NCI-H1930 (cell line): ENCODE measurements at regions not wholly inside any gene's neighbourhood (a gene's known extent, or its start where the extent isn't known, plus 50 kb on each side); places are given as distances from the start of the nearest gene placed in this dataset.

Source experiments
- DNase-seq, 2 experiments: peaks; one replicate each; lab custom pipeline; 2025; lab: John Stamatoyannopoulos, UW

DNA sequence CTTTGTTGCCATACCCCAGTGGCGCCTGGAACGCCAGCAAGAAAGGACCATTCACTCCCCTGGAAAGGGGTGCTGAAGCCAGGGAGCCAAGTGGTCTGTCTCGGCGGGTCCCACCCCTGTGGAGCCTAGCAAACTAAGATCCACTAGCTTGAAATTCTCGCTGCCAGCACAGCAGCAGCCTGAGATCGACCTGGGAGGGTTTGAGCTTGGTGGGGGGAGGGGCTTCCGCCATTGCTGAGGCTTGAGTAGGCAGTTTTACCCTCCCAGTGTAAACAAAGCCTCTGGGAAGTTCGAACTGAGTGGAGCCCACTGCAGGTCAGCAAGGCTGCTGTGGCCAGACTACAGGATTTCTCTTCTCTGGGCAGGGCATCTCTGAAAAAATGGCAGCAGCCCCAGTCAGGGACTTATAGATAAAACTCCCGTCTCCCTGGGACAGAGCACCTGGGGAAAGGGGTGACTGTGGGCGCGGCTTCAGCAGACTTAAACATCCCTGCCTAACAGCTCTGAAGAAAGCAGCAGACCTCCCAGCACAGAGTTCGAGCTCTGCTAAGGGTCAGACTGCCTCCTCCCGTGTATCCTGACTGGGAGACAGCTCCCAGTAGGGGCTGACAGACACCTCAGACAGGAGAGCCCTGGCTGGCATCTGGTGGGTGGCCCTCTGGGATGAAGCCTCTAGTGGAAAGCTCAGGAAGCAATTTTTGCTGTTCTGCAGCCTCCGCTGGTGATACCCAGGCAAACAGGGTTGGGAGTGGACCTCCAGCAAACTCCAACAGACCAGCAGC is 281.1 kb upstream of the SP4 start:
- DNase-seq = no peak

DNA sequence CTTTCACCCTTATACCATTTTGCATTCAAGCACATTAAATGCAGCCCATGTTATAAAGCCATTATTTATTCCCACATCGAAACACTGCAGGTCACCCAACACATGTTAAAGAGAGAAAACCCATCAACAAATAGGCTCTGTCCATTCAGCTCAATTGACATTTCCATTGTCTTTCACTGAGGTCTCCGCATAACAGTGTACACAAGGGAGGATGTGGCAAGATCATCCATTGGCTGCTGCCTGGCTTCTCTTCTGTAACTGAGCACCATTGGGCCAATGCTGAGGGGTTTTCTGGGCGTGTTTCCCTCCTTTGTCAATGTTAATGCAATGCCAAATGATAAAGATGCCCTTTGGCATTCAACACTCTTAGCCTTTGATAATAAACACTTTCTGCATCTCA is 278.1 kb upstream of the SP4 start:
- peak; percentile 61 to 68 for DNase-seq

DNA sequence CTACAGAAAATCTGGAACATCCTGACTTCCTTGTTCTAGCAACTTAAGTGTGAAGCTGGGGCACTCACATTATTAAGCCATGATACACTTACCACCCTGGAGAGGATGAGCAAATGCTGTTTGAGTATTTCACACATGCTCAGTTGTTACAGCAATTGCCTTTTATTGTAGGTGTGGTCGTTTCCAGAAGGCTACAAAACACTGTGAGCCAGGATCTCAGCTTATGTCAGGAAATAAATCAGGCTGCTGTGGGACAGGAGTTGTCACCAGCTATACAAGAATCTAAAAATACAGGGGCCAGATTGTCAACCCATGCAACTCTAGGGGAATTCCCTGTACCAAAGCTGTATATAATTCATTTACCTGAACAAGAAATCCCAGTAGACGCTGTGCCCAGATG is 273.3 kb upstream of the SP4 start:
- no peak for DNase-seq

DNA sequence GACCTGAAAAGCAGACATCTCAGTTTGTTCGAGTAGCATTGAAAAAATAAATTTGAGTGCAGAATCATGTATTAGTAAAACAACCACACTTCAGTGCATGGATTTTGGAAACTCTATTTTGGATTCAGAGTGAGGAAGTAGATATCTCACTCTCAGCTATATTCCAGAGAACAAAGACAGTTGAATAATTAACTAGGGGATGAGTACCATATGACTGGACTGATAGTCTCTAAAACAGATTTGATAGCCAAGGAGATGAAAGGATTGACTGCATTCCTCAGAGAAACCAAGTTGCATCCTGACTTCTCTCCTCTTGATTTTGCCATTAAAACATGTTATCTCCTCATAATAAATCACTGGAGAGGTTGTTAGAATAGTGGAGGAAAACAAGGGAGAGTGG is 268.4 kb upstream of the SP4 start:
- DNase-seq = no peak

DNA sequence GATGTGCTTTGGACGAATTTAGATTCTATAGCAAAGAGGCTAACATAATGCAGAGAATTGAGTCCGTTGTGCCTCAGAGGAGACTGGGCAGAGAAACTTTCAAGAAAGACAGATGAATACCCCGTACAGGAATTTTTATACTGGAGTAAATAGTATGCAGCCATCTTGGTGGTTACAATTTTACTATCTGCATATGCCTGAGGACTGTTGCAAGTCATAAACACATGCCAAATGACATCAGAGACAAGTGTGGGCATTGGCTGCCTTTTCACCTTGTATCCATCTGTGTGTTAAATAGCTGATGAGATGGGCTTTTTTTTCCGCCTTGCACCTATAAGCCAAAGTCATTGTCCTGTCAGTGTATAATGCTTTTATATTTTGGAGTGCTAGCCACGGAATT is 267.5 kb upstream of the SP4 start:
- DNase-seq = no peak

GRCh38 chr7:21167942-21168341 is 259.9 kb upstream of the SP4 start:
- DNase-seq = no peak

- no peak for DNase-seq
Measured at GRCh38 chr7:21169667-21170580, 258.0 kb upstream of the SP4 start.

- DNase-seq = no peak
Measured at GRCh38 chr7:21172800-21173199, 255.1 kb upstream of the SP4 start.

DNA sequence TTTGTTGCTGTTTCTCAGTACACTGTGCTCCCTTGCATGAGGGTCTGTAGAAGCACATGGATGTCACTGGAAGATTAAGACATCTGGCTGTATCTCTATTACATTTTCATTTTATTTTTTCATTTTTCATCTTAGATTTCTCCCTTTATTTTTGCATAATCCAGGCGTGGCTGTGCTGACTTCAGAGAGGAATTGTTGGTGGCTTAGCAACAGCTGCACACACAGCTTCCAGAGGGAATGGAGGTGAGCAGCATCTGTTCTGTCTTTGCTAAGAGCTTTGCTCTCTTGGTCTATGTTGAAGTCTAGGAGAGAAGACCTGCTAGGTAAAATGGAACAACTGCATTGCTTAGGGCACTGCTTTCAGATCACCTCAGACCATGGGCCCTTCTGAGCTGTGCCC is 254.4 kb upstream of the SP4 start:
- no peak for DNase-seq

DNA sequence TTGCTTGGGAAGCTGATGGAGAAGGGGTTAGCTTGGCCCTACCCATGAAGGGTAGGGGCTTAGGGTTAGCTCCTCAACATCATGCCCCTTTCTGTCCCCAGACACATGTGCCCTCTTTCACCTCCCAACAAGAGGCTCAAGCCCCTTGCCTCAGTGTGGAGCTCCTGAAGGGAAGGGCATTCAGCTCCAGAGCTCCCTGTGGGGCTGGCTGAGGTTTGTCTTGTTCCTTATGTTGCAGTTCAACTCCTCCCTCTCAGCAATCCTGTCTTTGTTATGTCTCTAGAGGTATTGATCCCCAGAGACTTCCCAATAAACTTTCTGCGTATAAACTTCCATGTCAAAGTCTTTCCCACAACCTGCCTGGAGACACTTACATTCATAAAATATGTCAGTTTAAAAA is 252.2 kb upstream of the SP4 start:
- DNase-seq = no peak

GRCh38 chr7:21184942-21185652 is 242.8 kb upstream of the SP4 start:
- DNase-seq = no peak

DNA sequence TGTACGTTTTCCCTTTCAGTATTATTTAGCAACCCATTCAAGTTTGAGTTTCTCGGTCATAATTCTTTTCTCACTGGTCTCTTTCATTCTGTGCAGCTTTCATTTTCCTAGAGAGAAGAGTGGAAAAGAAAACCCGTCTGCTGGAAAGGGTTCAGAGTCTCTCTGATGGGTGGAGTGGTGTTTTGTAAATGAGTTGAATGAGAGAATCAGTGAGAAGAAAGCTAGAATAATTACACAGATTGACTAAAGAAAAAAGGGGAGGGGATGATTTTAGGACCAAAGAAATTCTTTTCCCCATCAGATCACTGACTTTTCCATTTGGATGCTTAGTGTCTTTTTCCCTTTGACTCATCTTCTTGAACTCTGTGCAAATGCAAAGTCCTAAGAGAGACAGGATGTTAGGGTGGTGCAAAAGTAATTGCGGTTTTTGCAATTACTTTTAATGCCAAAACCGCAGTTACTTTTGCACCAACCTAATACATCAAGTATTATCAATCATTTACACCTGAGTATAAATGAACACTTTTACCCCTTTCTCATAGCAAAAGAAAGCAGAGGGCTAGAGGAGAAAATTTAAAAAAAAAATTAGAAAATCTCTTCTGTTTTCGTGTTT is 242.1 kb upstream of the SP4 start:
- DNase-seq = no peak

DNA sequence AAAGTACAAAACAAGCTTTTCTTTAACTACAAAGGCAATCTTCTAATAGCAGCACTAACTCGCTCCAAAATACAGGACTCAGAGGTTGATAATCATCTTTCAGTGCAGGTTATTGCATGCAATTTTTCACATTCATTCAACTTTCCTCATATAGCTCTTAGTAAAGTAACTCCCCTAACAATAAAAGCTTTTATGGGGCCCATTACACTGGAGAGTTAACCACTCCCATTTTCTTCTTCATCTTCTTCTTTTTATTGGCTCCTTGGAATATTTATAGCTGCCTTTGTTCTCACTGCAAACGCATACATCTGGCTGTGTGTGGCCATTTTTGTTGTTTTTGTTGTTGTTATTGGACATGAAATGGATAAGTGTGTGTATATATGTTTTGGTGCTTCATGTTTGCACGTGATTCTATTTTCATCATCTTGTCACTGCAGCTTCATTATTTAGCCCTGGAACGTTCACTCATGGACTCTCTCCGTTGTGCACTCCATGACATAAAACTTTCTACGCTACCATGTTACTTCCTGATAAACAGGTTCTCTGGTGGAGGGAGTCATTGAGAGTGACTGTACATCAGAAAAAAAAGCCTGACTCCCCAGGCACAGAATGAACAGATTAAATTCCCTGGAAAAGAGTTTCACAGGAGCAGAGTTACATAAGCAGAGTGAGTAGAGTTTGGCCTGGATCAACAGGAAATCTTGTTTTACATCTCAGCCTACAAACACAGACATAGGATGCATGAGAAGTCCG is 236.4 kb upstream of the SP4 start:
- DNase-seq = no peak

- DNase-seq = no peak
Measured at GRCh38 chr7:21192657-21193056, 235.2 kb upstream of the SP4 start.

DNA sequence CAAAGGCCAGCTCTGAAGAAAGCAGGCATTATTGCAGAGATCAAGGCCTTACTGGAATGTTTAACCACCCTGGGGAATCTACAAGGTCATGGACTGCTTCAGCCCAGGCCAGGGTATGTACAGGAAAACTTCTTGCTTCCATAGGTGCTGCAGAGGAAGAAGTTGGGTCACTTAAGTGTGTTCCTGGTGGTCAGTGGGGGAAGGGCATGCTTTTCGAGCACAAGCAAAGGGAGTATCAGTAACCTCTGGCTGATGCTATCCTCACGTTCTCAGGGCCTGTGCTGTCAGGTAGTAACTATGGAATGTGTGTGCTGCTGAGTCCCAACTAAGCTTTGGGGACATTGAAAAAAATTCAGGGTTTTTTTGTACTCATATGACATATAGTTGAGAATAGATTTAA is 234.0 kb upstream of the SP4 start:
- DNase-seq = no peak

- DNase-seq = no peak
Measured at GRCh38 chr7:21194936-21195335, 232.9 kb upstream of the SP4 start.

DNA sequence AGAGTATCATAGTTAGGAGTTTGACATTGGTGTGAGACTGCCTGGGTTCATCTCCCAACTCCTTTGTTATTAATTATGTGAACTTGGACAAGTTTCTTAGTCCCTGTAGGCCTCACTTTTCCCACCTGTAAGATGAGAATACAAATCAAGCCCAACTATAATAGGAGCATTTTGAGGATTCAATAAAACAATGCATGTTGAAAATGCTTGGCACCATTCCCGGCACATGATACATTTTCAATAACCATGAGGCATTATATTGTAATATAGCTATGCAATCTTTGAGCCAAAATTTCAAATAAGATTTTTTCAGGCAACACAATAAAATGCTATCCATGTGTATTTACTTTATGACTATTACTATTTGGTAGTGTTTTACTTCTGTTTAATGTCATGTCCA is 229.0 kb upstream of the SP4 start:
- DNase-seq = no peak

DNA sequence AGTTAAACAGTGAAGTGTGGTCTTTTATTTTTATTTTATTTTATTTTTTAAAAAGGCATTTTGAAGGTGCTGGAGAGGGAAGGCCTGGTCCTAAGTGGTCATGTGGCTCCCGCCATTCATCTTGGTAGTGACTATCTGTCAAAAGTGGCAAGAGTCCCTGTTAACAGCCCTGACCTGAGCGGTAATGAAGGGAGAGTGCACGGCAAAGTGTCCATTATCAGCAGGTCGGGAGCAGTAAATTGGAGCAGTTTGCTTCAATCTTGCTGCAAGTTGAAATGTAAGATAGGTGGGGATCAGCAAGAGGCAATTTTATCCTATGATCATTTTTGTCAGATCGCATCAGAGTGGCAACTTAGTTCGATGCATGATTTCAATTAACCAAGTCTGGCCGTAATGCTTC is 227.4 kb upstream of the SP4 start:
- DNase-seq = no peak

GRCh38 chr7:21214657-21215056 is 213.2 kb upstream of the SP4 start:
- no peak for DNase-seq

GRCh38 chr7:21215307-21215706 is 212.6 kb upstream of the SP4 start:
- DNase-seq = no peak

GRCh38 chr7:21217365-21217764 is 210.5 kb upstream of the SP4 start:
- DNase-seq = no peak

DNA sequence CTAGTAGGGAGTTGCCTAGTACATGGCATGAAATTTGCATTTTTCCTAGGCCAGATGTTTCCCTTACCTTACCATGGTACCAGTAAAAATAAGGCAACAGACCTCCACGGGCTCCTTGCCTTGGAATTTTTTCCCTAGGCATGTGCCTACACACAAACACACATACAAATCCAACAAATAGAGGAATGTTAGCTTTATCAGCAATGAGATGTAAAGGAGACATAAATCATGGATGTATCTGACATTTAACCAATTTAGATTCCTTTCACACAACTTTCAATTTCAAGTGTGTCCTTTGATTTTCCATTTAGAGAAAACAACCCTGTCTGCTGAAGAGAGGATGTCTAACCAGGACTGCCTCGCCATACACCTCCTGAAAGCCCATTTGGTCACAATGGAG is 209.7 kb upstream of the SP4 start:
- DNase-seq = no peak
